PC-9 (cell line): ENCODE measurements at regions not wholly inside any gene's neighbourhood (a gene's known extent, or its start where the extent isn't known, plus 50 kb on each side); places are given as distances from the start of the nearest gene placed in this dataset.

Experiments used
- BruUV-seq: library from RNA; stranded (reverse); fragments of 400-500 nt; replicated peaks from 2 replicates; lab custom pipeline; 2021; lab: Mats Ljungman, UMichigan
- CTCF ChIA-PET: fragments of 300-600 bp; sonication (Branson Sonifier 250); formaldehyde crosslinking; loops from one replicate; lab custom pipeline; 2022; ENCODE audit warnings: antibody characterized with exemption; lab: Charles Lee
- POLR2A ChIA-PET: fragments of 300-600 bp; sonication (Branson Sonifier 250); formaldehyde crosslinking; loops from one replicate; lab custom pipeline; 2022; ENCODE audit warnings: antibody characterized with exemption; ENCODE audit not compliant: unreplicated experiment; lab: Charles Lee
- DNase-seq, 2 experiments: peaks; one replicate each; pipeline versions ENCODE4 v3.0.0 to v3.0.0-alpha.2; 2015 to 2022; ENCODE audit warnings: mixed read lengths in 1 of 2
- H2AFZ ChIP-seq: fragments of 200-600 bp; sonication (generic); 2 replicates; pipeline ENCODE4 v1.8.1; 2017; ENCODE audit warnings: antibody characterized with exemption
- H3F3A ChIP-seq: fragments of 200-600 bp; sonication (generic); 2 replicates; pipeline ENCODE4 v1.8.1; 2017; ENCODE audit warnings: antibody characterized with exemption, mild to moderate bottlenecking, low read depth; ENCODE audit not compliant: insufficient read depth
- H3K27ac ChIP-seq: fragments of 200-600 bp; sonication (generic); 2 replicates; pipeline ENCODE4 v1.6.1; 2016; ENCODE audit warnings: mixed run types
- H3K27me3 ChIP-seq: fragments of 200-600 bp; sonication (generic); 2 replicates; pipeline ENCODE4 v1.6.1; 2016; ENCODE audit warnings: low read depth, mixed run types; ENCODE audit not compliant: insufficient read depth
- H3K36me3 ChIP-seq: fragments of 200-600 bp; sonication (generic); 2 replicates; pipeline ENCODE4 v1.6.1; 2016; ENCODE audit warnings: low read depth, mixed run types
- H3K4me1 ChIP-seq: fragments of 200-600 bp; sonication (generic); replicated peaks from 2 replicates; pipeline ENCODE4 v1.6.1; 2016; ENCODE audit warnings: mixed run types; ENCODE audit not compliant: insufficient read depth
- H3K4me2 ChIP-seq: fragments of 200-600 bp; sonication (generic); 2 replicates; pipeline ENCODE4 v1.6.1; 2017; ENCODE audit warnings: mixed run types
- H3K4me3 ChIP-seq: fragments of 200-600 bp; sonication (generic); 2 replicates; pipeline ENCODE4 v1.6.1; 2016; ENCODE audit warnings: mixed run types
- H3K79me2 ChIP-seq: fragments of 200-600 bp; sonication (generic); 2 replicates; pipeline ENCODE4 v1.6.1; 2017; ENCODE audit warnings: low read depth, mixed run types
- H3K9me2 ChIP-seq: fragments of 200-600 bp; sonication (generic); 2 replicates; pipeline ENCODE4 v1.8.1; 2017; ENCODE audit warnings: mild to moderate bottlenecking; ENCODE audit not compliant: insufficient read depth
- H3K9me3 ChIP-seq: fragments of 200-600 bp; sonication (generic); 2 replicates; pipeline ENCODE4 v1.8.1; 2016; ENCODE audit warnings: low read depth; ENCODE audit not compliant: insufficient read depth
- H4K20me1 ChIP-seq: fragments of 200-600 bp; sonication (generic); 2 replicates; pipeline ENCODE4 v1.8.1; 2017; ENCODE audit not compliant: insufficient read depth
- CTCF ChIP-seq: fragments of 200-600 bp; sonication (generic); conservative IDR thresholded peaks from 2 replicates; pipeline ENCODE4 v1.6.1; 2017; ENCODE audit warnings: mixed run types, antibody characterized with exemption, mild to moderate bottlenecking, moderate library complexity
- EZH2 ChIP-seq: fragments of 200-600 bp; sonication (generic); IDR thresholded peaks from 2 replicates; pipeline ENCODE4 v1.8.0; 2017; ENCODE audit warnings: antibody characterized with exemption, low read depth
- intact Hi-C: fragments of 100-400 bp; cut with micrococcal nuclease; formaldehyde crosslinking; loops from one replicate; pipeline ENCODE4 v1.10.0; 2022; ENCODE audit not compliant: unreplicated experiment

- H3K27me3 ChIP-seq = peaks cover 93% of the 10 kb centered on the region
Observed at GRCh38 chr5:2032432-2032831, 149.7 kb upstream of the IRX4 start.

GRCh38 chr5:2031581-2031980 lies 148.9 kb upstream of the IRX4 start:
- H3K4me1 ChIP-seq = no peaks in the 10 kb centered on the region
- no peak overlapping the region for H3K4me3 ChIP-seq
- CTCF ChIA-PET = no interaction called here
- no peaks in the 10 kb centered on the region for H3K9me3 ChIP-seq
- POLR2A ChIA-PET = no interaction called here
- no peaks in the 10 kb centered on the region for H4K20me1 ChIP-seq
- no peaks in the 10 kb centered on the region for H3K36me3 ChIP-seq
- no peak for TF ChIP-seq EZH2
- TF ChIP-seq CTCF = no peak
- no peaks in the 10 kb centered on the region for H3K79me2 ChIP-seq
- DNase-seq = no peak
- no peak overlapping the region for H3K4me2 ChIP-seq
- intact Hi-C loops = no loop called here
- no peaks in the 10 kb centered on the region for H3F3A ChIP-seq
- H3K27me3 ChIP-seq = peaks cover 94% of the 10 kb centered on the region
- no TSS peak for BruUV-seq
- no peak overlapping the region for H3K27ac ChIP-seq
- no peak overlapping the region for H2AFZ ChIP-seq
- H3K9me2 ChIP-seq = no peaks in the 10 kb centered on the region

More at GRCh38 chr5:2032432-2032831, 149.7 kb upstream of the IRX4 start:
- no peak overlapping the region for H2AFZ ChIP-seq
- no peaks in the 10 kb centered on the region for H4K20me1 ChIP-seq
- TF ChIP-seq CTCF = no peak
- no peak for TF ChIP-seq EZH2
- H3K4me3 ChIP-seq = no peak overlapping the region
- no peak overlapping the region for H3K4me2 ChIP-seq
- intact Hi-C loops = no loop called here
- H3K9me3 ChIP-seq = no peaks in the 10 kb centered on the region
- no peaks in the 10 kb centered on the region for H3F3A ChIP-seq
- no peak for DNase-seq
- ChIA-PET POLR2A (no interaction called here), CTCF (no interaction called here)
- no peaks in the 10 kb centered on the region for H3K9me2 ChIP-seq
- H3K79me2 ChIP-seq = no peaks in the 10 kb centered on the region
- H3K27ac ChIP-seq = no peak overlapping the region
- no peaks in the 10 kb centered on the region for H3K36me3 ChIP-seq
- H3K4me1 ChIP-seq = no peaks in the 10 kb centered on the region
- no TSS peak for BruUV-seq

- Histone ChIP-seq H3K27me3 (peaks cover 94% of the 10 kb centered on the region), H3K4me2 (no peak overlapping the region), H3F3A (no peaks in the 10 kb centered on the region), H3K4me1 (no peaks in the 10 kb centered on the region), H3K4me3 (no peak overlapping the region), H3K36me3 (no peaks in the 10 kb centered on the region), H3K9me2 (no peaks in the 10 kb centered on the region), H3K79me2 (no peaks in the 10 kb centered on the region), H4K20me1 (no peaks in the 10 kb centered on the region), H2AFZ (no peak overlapping the region), H3K27ac (no peak overlapping the region), H3K9me3 (no peaks in the 10 kb centered on the region)
- no peak for DNase-seq
- intact Hi-C loops = no loop called here
- TF ChIP-seq EZH2 (no peak), CTCF (no peak)
- CTCF ChIA-PET = no interaction called here
- POLR2A ChIA-PET = no interaction called here
- no TSS peak for BruUV-seq
Observed at GRCh38 chr5:2030131-2030530, 147.4 kb upstream of the IRX4 start.
